HG02678 (cell line): ENCODE measurements at regions not wholly inside any gene's neighbourhood (a gene's known extent, or its start where the extent isn't known, plus 50 kb on each side); places are given as distances from the start of the nearest gene placed in this dataset.

Experiments
- ATAC-seq: cut with Tn5 transposase; IDR thresholded peaks from one replicate; pipeline ENCODE4 v1.9.1; 2021; ENCODE audit warnings: mild to moderate bottlenecking, moderate library complexity; ENCODE audit not compliant: unreplicated experiment

- ATAC-seq = no peak
Measured at GRCh38 chr4:138307319-138307718, 65.2 kb upstream of the SLC7A11 start.

DNA sequence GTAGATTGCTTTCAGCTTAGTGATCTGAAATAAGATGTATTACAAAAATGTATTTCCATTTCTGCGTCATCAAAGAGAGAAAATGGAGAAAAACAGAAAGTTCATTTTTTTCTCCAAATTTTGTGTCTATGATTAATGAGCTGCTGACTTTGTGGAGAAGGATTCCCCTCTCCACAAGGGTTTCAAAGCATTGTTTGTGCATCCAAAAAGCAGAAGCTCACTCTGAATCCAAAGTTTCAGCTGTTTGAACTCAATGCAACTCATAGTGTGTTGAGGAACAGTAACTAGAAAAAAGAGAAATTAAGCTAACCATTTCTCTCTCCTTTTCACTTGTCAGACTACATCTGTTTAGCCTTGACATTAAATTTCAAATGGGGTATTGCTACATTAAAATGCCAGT is 62.9 kb upstream of the SLC7A11 start:
- no peak for ATAC-seq

DNA sequence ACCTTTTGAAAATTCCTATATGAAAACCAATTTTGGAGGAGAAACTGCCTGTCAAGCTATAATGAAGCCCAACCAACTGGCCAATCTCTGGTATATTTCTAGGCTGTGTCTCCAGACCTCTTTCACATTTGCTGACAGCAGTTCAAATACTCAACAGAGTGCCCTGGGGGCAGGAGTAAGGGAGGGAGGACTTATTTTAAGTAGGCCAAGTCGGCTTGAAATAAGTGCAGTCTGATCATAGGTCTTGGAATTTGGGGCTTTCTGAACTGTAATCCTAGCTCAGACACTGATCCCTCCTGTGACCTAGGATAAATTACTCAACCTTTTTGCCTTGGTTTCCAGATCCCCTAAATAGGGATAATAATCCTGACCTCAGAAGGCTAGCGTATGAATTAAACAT is 59.4 kb upstream of the SLC7A11 start:
- ATAC-seq = no peak

- no peak for ATAC-seq
Measured at GRCh38 chr4:138300616-138301015, 58.5 kb upstream of the SLC7A11 start.

DNA sequence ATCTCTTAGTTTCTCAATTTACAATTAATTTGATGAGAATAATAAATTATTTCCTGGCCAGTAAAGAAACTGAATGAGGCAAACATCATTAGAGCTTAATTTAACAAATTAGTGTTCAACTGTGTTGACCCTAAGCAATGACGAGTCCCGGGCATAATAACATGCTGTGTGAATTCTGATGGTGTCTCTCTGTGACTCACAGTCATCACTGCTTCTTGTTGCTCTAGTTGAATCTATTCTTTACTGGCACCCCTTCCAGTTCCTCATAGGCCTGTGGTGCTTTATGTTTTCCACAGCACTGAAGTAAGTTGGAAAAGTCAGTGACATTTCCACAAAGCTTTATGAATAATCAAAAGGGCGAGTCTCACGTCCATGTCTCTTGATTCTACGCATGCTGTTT is 57.7 kb upstream of the SLC7A11 start:
- no peak for ATAC-seq

DNA sequence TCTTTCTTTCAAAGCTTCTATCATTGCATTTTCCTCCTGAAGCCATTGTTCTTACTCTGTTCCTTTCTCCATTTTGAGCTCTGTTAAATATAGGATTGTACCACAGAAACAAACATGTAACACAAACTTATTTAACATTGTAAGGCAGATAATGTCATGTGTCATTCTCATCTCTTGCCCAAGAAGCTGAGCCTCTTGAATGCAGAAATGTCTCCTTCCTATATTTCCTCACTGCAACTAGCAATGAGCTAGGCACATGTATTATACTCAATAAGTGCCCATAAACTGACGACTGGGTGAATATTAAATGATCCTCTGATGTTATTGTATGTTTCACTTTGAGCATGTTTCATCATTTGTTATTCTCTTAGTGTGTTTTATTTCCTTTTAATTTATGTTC is 56.7 kb upstream of the SLC7A11 start:
- ATAC-seq = no peak

- no peak for ATAC-seq
Measured at GRCh38 chr4:138298431-138298830, 56.3 kb upstream of the SLC7A11 start.

DNA sequence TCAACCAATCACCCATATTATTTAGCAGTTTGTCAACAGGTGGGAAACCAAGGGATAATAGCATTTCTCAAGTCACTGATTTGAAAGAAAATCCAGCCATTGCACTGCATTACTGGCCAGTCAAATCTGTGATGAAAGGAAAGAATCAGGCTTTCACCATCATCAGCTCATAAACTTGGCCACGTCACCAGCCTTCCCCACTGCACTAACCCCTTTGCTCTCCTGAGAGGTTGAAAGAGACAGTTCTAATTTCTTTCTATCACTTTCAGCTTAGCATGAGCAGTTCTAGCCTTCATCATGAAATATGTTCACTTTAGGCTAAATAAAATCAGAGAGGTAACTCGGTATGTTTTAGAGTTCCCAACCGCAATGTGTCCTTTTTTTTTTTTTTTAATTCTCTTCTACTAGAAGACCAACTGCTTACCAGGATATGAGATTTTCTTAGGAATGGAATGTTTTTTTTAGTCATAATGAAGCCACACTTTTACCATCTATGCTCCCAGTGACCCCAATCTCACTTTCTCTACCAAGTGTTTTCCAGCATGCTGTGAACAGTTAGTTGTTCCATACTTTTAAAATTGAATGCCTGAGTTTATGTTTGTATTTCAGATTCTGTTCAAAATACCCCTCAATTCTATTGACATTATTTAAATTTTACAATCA is 55.7 kb upstream of the SLC7A11 start:
- ATAC-seq = peak; percentile 93

GRCh38 chr4:138292321-138292720 is 50.2 kb upstream of the SLC7A11 start:
- ATAC-seq = no peak
